ENCODE measurements at regions not wholly inside any gene's neighbourhood (a gene's known extent, or its start where the extent isn't known, plus 50 kb on each side); places are given as distances from the start of the nearest gene placed in this dataset.

GRCh38 chr3:6229778-6230410 lies 631.0 kb upstream of the GRM7 start:
- no peak overlapping the region for H3K4me3 ChIP-seq (replicated peaks in 1 of 3)
- no peak overlapping the region for H3K27ac ChIP-seq
- H3K36me3 ChIP-seq = no peaks in the 10 kb centered on the region
- DNase-seq = no peak
- WGBS, 2 donors = 84 to 85% methylated on average over 6 of the region's 6 CpGs
- no peak for TF ChIP-seq POLR2A (IDR thresholded peaks at IDR 0.05)
- no peak for TF ChIP-seq CTCF (IDR thresholded peaks at IDR 0.05)
- no peaks in the 10 kb centered on the region for H3K27me3 ChIP-seq
- intact Hi-C loops (cut with DNase I) = no loop called here
- no peaks in the 10 kb centered on the region for H3K4me1 ChIP-seq
- no peaks in the 10 kb centered on the region for H3K9me3 ChIP-seq

GRCh38 chr3:6242104-6242503 lies 618.8 kb upstream of the GRM7 start:
- Histone ChIP-seq H3K9me3 (no peaks in the 10 kb centered on the region), H3K4me3 (replicated peaks in 1 of 3) (no peak overlapping the region), H3K4me1 (no peaks in the 10 kb centered on the region), H3K36me3 (no peaks in the 10 kb centered on the region), H3K27me3 (no peaks in the 10 kb centered on the region), H3K27ac (no peak overlapping the region)
- DNase-seq = no peak
- intact Hi-C loops (cut with DNase I) = no loop called here
- TF ChIP-seq CTCF (IDR thresholded peaks at IDR 0.05) (no peak), POLR2A (IDR thresholded peaks at IDR 0.05) (no peak)
- 66 to 76% methylated on average over 4 of the region's 4 CpGs for WGBS, 2 donors

- no peaks in the 10 kb centered on the region for H3K4me1 ChIP-seq
- TF ChIP-seq POLR2A (IDR thresholded peaks at IDR 0.05) = no peak
- no peak for TF ChIP-seq CTCF (IDR thresholded peaks at IDR 0.05)
- no peak for DNase-seq
- H3K27me3 ChIP-seq = no peaks in the 10 kb centered on the region
- no peaks in the 10 kb centered on the region for H3K9me3 ChIP-seq
- H3K36me3 ChIP-seq = no peaks in the 10 kb centered on the region
- no peak overlapping the region for H3K4me3 ChIP-seq (replicated peaks in 1 of 3)
- WGBS, 2 donors = 30 to 43% methylated on average over 2 of the region's 2 CpGs
- H3K27ac ChIP-seq = no peak overlapping the region
- intact Hi-C loops (cut with DNase I) = no loop called here
Observed at GRCh38 chr3:6248528-6248927, 612.4 kb upstream of the GRM7 start.

GRCh38 chr3:6249679-6250078 lies 611.2 kb upstream of the GRM7 start:
- no peak for DNase-seq
- H3K36me3 ChIP-seq = no peaks in the 10 kb centered on the region
- H3K27me3 ChIP-seq = no peaks in the 10 kb centered on the region
- H3K27ac ChIP-seq = no peak overlapping the region
- intact Hi-C loops (cut with DNase I) = no loop called here
- no peaks in the 10 kb centered on the region for H3K9me3 ChIP-seq
- 36 to 37% methylated on average over 3 of the region's 3 CpGs for WGBS, 2 donors
- no peak overlapping the region for H3K4me3 ChIP-seq (replicated peaks in 1 of 3)
- H3K4me1 ChIP-seq = no peaks in the 10 kb centered on the region
- TF ChIP-seq CTCF (IDR thresholded peaks at IDR 0.05) (no peak), POLR2A (IDR thresholded peaks at IDR 0.05) (no peak)

- TF ChIP-seq CTCF (IDR thresholded peaks at IDR 0.05) = no peak
- no peak for TF ChIP-seq POLR2A (IDR thresholded peaks at IDR 0.05)
- no peak overlapping the region for H3K27ac ChIP-seq
- intact Hi-C loops (cut with DNase I) = no loop called here
- no peaks in the 10 kb centered on the region for H3K9me3 ChIP-seq
- no peaks in the 10 kb centered on the region for H3K4me1 ChIP-seq
- H3K4me3 ChIP-seq (replicated peaks in 1 of 3) = no peak overlapping the region
- no peak for DNase-seq
- H3K36me3 ChIP-seq = no peaks in the 10 kb centered on the region
- no peaks in the 10 kb centered on the region for H3K27me3 ChIP-seq
Observed at GRCh38 chr3:6250167-6250566, 610.7 kb upstream of the GRM7 start.
